HepG2 (cell line): ENCODE measurements at regions not wholly inside any gene's neighbourhood (a gene's known extent, or its start where the extent isn't known, plus 50 kb on each side); places are given as distances from the start of the nearest gene placed in this dataset.

Source experiments
- ATAC-seq: fragments of 200-7000 bp; cut with Tn5 transposase; 3 replicates; pipeline ENCODE4 v1.9.1; 2020; ENCODE audit warnings: mild to moderate bottlenecking, moderate library complexity
- BruUV-seq: library from RNA; stranded (reverse); fragments of 400-500 nt; replicated peaks from 2 replicates; lab custom pipeline; 2021; lab: Mats Ljungman, UMichigan
- CTCF ChIA-PET: fragments of 300-600 bp; formaldehyde crosslinking; extraction: SDS; loops from one replicate; lab custom pipeline; 2021; ENCODE audit warnings: low total read pairs, inconsistent platforms, low intra/inter-chr PET ratio; lab: Yijun Ruan, JAX
- POLR2A ChIA-PET: fragments of 350-600 bp; sonication (Branson Sonifier 250); formaldehyde crosslinking; loops from one replicate; lab custom pipeline; 2020; ENCODE audit warnings: antibody characterized with exemption, inconsistent platforms; lab: Yijun Ruan, JAX
- DNase-seq: peaks from one replicate; pipeline ENCODE4 v3.0.0-alpha.2; 2015; ENCODE audit warnings: low spot score
- FAIRE-seq: peaks from 3 replicates; lab custom pipeline; 2011; peaks lifted over from hg19 to GRCh38; lab: Jason Lieb, UNC
- H2AFZ ChIP-seq: one replicate; pipeline ENCODE4 v1.6.1; 2011; ENCODE audit warnings: low read length, inconsistent platforms
- H3K27ac ChIP-seq: fragments of 300-600 bp; 3 replicates; pipeline ENCODE4 v1.8.0; 2011; ENCODE audit warnings: mixed run types, mild to moderate bottlenecking, mixed read lengths, low read length, inconsistent platforms; ENCODE audit not compliant: insufficient read depth; ENCODE audit errors: extremely low read length
- H3K27me3 ChIP-seq, 2 experiments: fragments of 200-600 bp in 1 of 2; 2 replicates in 1 of 2; 3 replicates in 1 of 2; pipeline versions ENCODE4 v1.6.0 to v1.8.0; 2011; ENCODE audit warnings: low read length in 2 of 2, mild to moderate bottlenecking in 2 of 2, moderate library complexity in 2 of 2, inconsistent platforms in 1 of 2; ENCODE audit not compliant: insufficient read depth in 2 of 2, control insufficient read depth in 1 of 2
- H3K36me3 ChIP-seq, 2 experiments: fragments of 200-600 bp in 1 of 2; replicated peaks in 1 of 2; 2 replicates in 1 of 2; 3 replicates in 1 of 2; pipeline versions ENCODE4 v1.5.1 to v1.8.0; 2011; ENCODE audit warnings: low read length in 2 of 2, inconsistent platforms in 1 of 2; ENCODE audit not compliant: insufficient read depth in 2 of 2, control insufficient read depth in 1 of 2
- H3K4me1 ChIP-seq: 2 replicates; pipeline ENCODE4 v1.5.1; 2012; ENCODE audit warnings: low read length, inconsistent platforms; ENCODE audit not compliant: insufficient read depth
- H3K4me2 ChIP-seq: 2 replicates; pipeline ENCODE4 v1.6.0; 2011; ENCODE audit warnings: low read depth, low read length, inconsistent platforms
- H3K4me3 ChIP-seq, 3 experiments: fragments of 200-600 bp in 1 of 3; sonication (generic), shearing (Covaris generic) in 1 of 3; replicated peaks in 1 of 3; 2 replicates each; pipeline ENCODE4 v1.5.1; 2011 to 2016; ENCODE audit warnings: low read length in 3 of 3, inconsistent platforms in 2 of 3, low read depth in 2 of 3, mild to moderate bottlenecking in 2 of 3, control low read depth in 1 of 3, mixed read lengths in 1 of 3; ENCODE audit not compliant: insufficient read depth in 1 of 3
- H3K79me2 ChIP-seq: one replicate; pipeline ENCODE4 v1.6.1; 2011; ENCODE audit warnings: low read length, inconsistent platforms; ENCODE audit not compliant: insufficient read depth
- H3K9ac ChIP-seq: 2 replicates; pipeline ENCODE4 v1.6.0; 2011; ENCODE audit warnings: mild to moderate bottlenecking, low read depth, low read length, inconsistent platforms; ENCODE audit not compliant: insufficient read depth
- H3K9me3 ChIP-seq: 2 replicates; pipeline ENCODE4 v1.5.1; 2012; ENCODE audit warnings: mild to moderate bottlenecking, low read length
- H4K20me1 ChIP-seq: 2 replicates; pipeline ENCODE4 v1.6.0; 2011; ENCODE audit warnings: inconsistent platforms, mild to moderate bottlenecking, low read length, moderate library complexity; ENCODE audit not compliant: insufficient read depth
- DPF2 ChIP-seq: sonication (generic); formaldehyde crosslinking; IDR thresholded peaks from 2 replicates; pipeline ENCODE4 v1.4.0; 2020; ENCODE audit warnings: mild to moderate bottlenecking, low read depth, missing genetic modification reagents, borderline replicate concordance
- THAP11 ChIP-seq: IDR thresholded peaks from 2 replicates; pipeline ENCODE4 v1.6.1; 2016; ENCODE audit warnings: missing biosample characterization, missing genetic modification reagents
- WGBS: methylation state at CpG from one replicate; pipeline ENCODE4 v1.1.6; 2017; ENCODE audit warnings: low lambda C conversion rate; 5-methylcytosine and 5-hydroxymethylcytosine counted together
- in situ Hi-C: cut with HindIII; loops from 2 replicates; pipeline ENCODE4 v1.10.0; 2017; ENCODE audit warnings: low pct_unique_long_range_greater_than_20kb; ENCODE audit not compliant: extremely low pct_ligation_motif_present
- intact Hi-C: fragments of 100-400 bp; cut with micrococcal nuclease; formaldehyde crosslinking; loops from one replicate; pipeline ENCODE4 v1.10.0; 2022; ENCODE audit not compliant: unreplicated experiment
- small RNA-seq, 3 experiments: library from RNA; depleted of rRNA; stranded (forward); fragments of <200 nt; gene quantifications; one replicate each; pipeline ENCODE3, GENCODE V24; 2012; ENCODE audit warnings: low read depth in 2 of 3, low replicate concordance in 1 of 3; ENCODE audit not compliant: insufficient read length in 3 of 3, insufficient read depth in 2 of 3

DNA sequence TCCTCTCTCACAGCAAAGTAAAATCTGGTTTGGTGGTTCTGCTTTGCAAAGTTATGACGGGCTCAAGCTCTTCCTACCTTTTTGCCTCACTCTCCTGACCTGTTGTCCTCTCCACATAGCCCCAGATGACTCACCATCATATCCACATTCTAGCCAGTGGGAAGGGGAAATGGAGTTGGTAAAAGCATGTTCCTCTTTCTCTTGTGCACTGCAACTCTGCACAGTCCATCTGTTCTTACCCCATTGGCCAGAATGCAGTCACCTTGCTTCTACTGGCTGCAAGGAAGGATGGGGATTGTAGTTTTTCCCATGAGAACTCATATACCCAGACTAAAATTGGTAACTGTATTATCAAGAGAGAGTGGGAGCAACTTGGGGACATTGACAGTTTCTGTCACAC is 50.4 kb upstream of the SMIM21 start:
- CTCF ChIA-PET = no interaction called here
- no peak overlapping the region for H3K9ac ChIP-seq

More for the DNA sequence above, 50.4 kb upstream of the SMIM21 start:
- DNase-seq = no peak
- BruUV-seq = no TSS peak
- POLR2A ChIA-PET = no interaction called here
- ATAC-seq = no peak
- in situ Hi-C loops (loop anchor here (25.0 kb wide), 2 partner anchors 316 to 816 kb away; no protein-coding TSS in a partner anchor), intact Hi-C loops (loop anchor here (2.0 kb wide), 1 partner anchor 317 kb away; no protein-coding TSS in a partner anchor)
- no peaks in the 10 kb centered on the region for H3K36me3 ChIP-seq
- H3K4me2 ChIP-seq = no peak overlapping the region
- peak; percentile 55; the same call in 1 of the 2 replicates for TF ChIP-seq THAP11 (CRISPR knock-in tag)
- no peak for TF ChIP-seq DPF2 (CRISPR knock-in tag)
- H3K9me3 ChIP-seq = peaks cover 6% of the 10 kb centered on the region; the same call in 1 of the 2 replicates
- H2AFZ ChIP-seq = no peak overlapping the region
- no peak for FAIRE-seq
- no peaks in the 10 kb centered on the region for H3K79me2 ChIP-seq
- no peak overlapping the region for H3K4me3 ChIP-seq
- no peak overlapping the region for H3K27ac ChIP-seq
- H3K27me3 ChIP-seq = no peaks in the 10 kb centered on the region; a peak in 1 of 5 replicates
- H3K4me1 ChIP-seq = no peaks in the 10 kb centered on the region
- 0% methylated on average over 1 of the region's 1 CpG for WGBS
- no peaks in the 10 kb centered on the region for H4K20me1 ChIP-seq

Small RNA genes lying in the stretch of these regions (small RNA-seq; reads per million reads assigned to genes)
- gene AC021506.2 = 0 reads per million in 3 experiments
